HG03460 (cell line): ENCODE measurements at regions not wholly inside any gene's neighbourhood (a gene's known extent, or its start where the extent isn't known, plus 50 kb on each side); places are given as distances from the start of the nearest gene placed in this dataset.
"Not testable (repeated sequence)": the region's sequence is repeated elsewhere in the genome, so short reads cannot be mapped to it uniquely, and the experiment has no call there.

Experiments
- ATAC-seq: cut with Tn5 transposase; IDR thresholded peaks from one replicate; pipeline ENCODE4 v1.9.1; 2021; ENCODE audit not compliant: unreplicated experiment

DNA sequence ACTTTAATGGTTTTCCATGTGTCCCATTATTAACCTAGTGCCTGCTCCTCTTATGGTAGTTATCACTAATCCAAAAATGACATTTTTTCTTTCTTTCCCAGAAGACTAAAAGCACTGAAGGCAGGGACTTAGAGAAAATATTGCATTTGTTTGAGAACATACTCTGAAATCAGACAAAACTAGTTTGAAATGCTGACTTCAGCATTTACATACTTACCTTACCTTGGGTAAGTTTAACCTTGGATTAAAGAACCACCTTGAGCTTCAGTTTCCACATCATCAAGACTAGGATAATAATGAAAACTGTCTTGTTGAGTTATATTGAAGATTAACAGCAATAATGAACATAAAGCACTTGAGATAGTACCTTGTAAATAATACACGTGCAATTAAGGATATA lies 413.0 kb downstream of the SOX2 start:
- ATAC-seq, result no peak

DNA sequence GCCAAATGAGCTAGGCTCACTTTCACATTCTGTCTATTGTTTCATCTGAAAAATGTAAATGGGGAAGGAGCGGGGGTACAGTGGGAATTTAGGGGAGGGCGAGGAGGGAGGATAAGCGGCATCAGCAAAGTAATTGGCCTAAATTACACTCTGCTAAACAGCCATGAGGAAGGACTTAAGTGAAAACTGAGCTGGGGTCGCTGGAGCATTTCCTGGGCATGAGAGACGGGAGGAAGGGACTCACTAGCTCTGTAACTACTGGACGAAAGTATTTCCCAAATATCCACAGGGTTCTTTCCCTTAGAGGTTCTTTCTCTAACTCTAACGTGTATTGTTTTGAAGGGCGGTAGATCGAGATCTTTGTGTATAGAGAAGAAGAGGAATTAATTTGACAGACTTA lies 418.0 kb downstream of the SOX2 start:
- ATAC-seq, result no peak

DNA sequence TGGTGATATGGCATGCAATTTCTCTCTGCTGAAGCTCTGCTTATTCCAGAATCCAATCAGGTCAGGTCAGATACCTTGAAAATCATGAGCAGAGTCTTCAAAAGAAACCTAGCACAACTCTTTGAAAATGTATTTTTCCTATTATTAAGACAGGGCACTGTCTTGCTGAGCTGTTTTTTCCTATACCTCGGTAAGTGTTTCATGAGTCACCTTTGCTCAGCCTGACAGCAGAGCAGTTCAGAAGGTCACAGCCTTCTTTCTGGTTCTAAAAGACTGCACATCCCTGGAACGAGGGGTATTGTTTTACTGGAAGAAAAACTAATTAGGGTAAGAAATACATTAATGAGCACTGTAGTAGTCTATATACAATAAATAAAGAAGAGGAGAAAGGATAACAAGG lies 422.0 kb downstream of the SOX2 start:
- no peak for ATAC-seq

DNA sequence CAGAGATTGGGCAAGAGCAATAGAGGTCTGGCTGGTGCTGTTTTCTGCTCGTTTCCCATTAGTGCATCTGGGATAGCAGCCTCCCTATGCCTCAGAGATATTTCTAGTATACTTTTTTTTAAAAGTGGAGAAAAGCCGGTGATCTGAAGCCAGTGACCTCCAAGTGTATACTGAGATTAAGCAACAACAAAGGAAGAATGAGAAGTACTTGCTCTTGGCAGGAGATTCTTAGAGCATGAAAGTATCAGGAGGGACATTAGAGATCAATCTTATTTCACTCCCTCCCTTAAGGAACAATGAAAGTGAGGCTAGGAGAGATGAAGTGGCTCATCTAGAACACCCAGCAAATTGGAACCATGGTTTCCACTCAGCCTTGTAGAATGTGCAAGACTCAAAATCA lies 423.3 kb downstream of the SOX2 start:
- no peak for ATAC-seq

DNA sequence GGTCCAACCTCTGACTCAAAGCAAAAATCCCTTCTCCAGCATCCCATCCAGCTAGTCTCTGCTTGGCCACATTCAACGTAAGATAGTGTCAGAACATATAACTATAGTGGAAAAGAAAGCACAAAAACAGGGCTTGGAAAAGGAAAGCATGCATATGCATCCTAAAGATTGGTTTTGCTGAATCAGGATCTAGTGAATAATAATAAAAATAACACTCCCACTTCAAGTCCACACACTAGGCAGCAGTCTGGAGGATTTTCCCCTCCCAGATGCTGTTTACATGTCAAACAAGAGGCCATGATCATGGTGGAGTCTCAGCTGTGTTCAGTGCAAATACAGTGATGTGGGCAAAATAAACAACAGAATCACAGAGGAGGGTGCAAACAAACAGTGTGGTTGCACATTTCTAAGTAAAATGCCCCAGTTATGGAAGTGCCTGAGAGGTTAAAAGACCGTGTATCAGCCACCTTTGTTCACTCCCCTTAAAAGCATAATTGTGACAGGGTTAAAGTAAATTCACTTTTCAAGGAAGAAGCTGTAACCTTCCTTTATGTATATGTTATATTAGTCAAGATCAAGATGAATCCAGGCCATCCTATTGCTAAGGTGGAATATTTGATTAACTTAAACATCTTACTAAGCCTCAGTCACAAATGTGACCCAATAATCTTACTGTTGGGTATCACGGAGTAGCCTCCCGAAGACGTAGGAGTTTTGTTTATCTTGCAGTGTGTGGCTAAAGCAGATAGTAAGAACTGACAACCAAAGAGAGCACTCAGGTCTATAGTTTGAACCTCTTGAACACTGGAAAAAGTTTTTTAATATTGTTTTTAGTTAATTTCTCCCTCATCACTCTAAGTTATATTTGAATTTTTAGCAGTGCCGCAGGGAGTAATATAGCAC lies 424.5 kb downstream of the SOX2 start:
- no peak for ATAC-seq

DNA sequence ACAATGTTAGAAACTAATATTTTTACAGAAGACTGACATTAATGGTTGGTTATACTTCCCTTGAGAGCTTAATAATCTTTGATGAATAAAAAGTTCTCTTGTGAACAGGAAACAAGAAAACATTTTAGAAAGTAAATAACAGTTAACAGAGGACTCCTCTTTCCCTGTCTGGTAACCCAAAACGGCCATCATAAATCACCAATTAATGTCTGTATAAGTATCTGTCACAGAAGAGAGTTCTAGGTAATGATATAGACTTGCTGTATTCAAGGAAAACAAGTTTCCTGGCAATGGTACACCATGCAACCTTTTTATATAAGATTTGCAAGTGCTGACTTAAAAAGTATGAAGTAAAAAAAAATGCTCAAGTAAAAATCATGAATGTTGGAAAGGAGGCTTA lies 426.7 kb downstream of the SOX2 start:
- no peak for ATAC-seq

DNA sequence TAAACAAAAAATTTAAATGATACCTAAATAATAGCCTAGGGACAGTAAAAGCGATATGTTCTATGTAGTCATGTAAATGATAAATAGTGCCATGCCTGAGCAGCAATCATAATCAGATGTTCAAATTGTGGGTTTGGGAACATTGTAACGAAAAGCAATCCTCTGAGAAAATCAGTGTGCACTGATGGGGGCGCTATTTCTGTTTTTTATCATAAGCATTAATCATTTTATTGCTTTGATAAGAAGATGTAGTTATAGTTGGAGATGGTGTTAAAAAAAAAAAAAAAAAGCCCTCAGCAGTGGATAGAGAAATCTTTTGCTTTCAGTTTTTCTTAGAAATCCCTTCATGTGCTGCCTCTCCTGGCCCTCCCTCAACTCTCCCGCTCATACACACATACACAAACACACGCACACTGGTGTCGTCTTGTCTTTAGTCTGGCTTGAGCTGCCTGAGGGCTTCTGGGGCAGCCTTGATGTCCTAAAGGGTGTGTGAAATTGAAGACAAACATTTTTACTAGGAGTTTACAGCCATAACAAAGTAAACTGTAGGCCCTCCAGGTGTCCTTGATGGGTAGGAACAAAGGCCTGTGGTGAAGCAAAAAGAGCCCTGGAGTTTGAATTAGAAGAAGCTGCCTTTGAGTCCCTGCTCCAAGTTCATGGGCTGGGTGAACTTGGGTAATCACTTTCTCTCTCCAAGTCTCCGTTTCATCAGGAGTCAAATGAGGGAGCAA lies 428.1 kb downstream of the SOX2 start:
- ATAC-seq, result no peak

DNA sequence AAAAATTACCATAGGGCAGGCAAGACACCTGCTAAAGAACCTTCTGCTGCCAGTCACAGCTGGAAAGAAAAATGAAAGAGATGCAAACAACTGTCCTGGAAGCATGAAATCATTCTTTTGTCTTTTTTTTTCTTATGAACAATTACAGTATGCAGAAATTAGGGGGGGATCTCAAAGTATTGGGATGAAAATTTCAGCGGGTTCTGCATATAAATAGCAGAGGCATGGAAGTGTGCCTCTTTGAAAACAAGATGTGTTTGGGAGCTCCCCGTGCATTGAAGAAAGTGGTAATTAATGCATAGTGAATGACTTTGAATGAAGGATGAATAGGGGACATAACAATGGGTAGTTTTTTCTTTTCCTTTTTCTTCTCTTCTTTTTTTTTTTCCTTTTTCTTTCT lies 431.2 kb downstream of the SOX2 start:
- ATAC-seq, result no peak

DNA sequence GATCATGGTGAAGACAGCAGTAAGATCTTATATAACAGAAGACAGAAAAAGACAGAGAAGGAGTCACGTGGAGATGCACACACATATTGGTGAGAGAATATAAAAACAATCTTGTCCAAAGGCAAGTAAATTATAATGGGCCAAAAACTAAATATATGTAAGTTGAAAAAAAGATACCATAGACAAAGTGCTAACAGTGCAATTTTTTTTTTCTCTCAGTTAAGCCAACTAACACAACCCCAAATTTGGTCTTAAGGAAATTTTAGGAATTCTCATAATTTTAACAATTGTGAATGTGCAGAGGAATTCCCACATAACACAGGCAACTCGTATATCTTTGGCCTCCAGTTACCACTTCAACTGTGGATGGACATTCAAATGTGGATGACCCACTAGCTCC lies 432.2 kb downstream of the SOX2 start:
- no peak for ATAC-seq

DNA sequence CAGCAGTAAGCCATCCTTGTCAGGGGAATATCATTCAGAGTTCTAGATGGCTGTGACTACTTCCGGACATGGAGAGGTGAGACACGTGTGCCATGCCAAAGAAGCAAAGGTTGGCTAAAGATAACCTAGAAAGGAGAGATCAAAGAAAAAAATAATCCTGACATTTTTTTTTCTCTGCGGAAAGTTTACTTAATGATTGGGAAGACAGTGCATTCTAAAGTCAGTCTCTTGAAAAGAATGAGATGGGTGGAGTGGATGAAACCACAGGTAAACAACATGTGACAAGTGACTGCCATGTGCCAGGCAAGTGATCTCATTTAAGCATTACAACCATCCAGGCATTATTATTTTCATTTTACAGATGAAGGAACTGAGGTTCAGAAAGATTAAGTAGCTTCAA lies 436.6 kb downstream of the SOX2 start:
- no peak for ATAC-seq

DNA sequence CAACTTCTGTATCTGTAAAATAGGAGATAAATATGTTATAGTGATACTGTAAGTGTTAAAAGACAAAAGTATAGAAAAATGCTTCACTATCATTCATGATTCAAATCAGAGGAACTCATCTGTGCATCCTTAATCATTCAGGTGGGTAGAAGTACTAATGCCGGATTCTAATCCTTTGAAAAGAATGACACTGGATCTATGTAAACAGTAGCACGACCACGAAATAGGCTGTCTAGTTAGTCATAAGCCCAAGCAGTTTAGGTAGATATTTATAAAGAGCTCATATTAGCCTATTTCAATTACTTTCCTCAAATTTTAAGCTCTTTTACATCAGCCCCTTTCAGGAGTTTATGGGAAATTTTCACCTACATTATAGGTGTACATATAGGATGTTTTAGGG lies 437.9 kb downstream of the SOX2 start:
- ATAC-seq, result no peak

DNA sequence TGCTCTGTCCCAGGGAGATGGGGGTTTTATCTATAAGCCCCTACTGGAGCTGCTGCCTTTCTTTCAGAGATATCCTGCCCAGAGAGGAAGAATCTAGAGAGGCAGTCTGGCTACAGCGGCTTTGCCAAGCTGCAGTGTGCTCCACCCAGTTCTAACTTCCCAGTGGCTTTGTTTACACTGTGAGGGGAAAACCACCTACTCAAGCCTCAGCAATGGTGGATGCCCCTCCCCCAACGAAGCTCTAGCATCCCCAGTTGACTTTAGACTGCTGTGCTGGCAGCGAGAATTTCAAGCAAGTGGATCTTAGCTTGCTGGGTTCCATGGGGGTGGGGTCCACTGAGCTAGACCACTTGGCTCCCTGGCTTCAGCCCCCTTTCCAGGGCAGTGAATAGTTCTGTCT lies 444.6 kb downstream of the SOX2 start:
- ATAC-seq, result not testable (repeated sequence)

DNA sequence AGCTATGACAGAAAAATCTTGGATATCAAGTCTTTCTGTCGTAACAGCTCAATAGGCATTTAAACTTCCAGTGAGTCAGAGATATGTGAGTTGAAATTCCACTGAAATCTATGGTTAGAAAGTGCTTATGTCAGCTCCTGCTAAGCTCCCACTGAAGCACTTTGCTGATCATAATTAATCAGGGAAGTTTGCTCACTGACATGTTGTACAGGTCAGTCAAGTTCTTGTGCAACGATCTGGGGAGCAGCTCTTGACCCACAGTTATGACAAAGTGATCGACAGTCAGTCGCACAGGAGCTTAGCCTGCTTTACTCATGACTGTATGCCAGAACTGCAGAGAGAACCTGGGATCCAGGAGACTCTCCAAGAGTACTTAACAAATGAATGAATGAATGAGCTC lies 453.5 kb downstream of the SOX2 start:
- ATAC-seq, result no peak

DNA sequence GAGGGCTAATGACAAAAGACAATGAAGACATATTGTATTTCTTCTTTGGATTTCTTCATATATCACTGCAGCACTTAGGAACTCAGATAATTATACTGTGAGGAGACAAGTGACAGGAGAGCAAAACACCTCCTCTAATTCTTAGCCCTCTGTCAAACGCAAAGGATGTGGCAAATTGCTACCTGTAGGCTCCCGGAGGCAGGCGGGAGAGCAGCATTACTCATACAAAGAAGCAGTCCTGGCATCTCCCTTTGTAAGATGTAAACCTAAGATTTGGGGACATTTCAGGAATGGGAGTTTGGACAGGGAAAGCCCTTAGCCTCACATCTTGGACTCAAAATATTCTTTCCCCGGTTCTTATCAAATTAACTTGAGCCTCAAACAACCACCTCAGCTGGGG lies 460.8 kb downstream of the SOX2 start:
- ATAC-seq, result no peak

DNA sequence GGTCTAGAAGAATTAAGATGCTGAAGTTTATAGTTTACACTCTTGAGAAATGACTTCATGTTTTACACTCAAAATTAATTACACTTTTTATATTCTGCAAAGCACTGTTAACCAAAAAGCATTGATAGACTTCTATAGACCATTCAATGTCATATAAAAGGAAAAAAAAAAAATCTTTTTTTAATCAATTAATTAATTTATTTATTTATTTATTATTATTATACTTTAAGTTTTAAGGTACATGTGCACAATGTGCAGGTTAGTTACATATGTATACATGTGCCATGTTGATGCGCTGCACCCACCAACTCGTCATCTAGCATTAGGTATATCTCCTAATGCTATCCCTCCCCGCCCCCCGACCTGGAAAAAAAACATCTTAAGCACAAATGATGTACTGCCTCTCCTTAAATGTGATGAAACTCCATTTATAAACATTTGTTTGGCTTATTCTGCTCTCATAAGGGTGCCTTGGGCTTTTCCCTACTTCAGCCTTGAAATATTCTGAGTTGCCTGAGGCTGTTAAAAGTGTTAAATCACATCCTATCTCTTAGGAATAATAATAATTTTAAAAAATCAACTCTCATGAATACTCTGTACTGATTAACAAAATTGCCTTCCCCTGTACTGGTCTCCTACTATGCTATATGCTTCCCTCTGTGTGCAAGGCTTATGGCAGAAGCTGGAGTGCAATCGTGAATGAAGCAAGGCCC lies 466.9 kb downstream of the SOX2 start:
- no peak for ATAC-seq

DNA sequence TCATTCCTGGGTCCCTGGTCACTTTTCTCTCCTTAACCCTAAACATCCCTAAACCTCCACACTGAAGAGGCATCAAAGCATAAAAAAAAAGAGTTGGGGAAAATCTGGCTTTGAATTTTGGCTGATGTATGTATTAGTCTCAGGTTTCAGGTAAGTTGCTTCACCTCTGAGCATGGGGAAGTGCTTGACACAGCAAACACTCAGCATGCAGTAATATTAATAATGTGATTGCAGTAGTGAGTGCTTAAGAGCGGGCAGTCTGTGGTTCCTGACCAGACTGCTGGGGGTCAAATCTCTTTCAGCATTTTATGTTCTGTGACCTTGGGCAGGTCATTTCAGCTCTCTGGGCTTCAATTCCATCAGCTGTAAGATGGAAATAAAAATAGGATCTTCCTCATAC lies 467.9 kb downstream of the SOX2 start:
- no peak for ATAC-seq

DNA sequence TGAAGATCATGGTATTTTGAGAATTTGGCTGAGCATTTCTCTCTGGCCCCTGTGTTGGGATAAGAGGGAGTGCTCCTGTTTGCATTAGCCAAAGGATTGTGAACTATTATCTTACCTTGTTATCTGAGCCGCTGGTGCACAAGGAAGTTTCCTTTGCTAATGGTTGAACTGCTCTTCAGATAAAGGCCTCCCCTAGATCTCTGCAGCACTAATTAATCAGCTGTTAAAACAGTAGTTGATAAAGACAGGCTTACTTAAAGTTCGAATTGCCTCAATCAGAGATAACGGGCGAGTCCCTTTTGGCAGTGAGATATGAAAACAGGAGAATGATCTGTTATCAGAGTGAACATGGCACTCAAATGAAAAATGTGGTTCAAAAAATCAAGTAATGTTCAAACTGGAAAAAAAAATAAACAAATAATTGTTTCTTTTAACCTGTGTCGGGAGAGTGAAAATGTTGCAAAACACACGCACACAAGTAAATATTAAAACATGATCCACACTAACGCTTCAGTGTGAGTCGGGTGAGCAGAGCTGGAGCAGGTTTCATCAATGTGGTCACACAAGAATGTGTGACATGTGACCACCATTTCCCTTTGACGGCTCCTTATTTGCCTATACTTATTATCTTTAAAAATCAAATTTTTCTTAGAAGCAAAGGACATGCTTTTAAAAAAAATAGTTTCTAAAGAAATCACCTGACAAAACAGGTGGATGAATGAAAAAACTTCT lies 469.1 kb downstream of the SOX2 start:
- ATAC-seq, result no peak

DNA sequence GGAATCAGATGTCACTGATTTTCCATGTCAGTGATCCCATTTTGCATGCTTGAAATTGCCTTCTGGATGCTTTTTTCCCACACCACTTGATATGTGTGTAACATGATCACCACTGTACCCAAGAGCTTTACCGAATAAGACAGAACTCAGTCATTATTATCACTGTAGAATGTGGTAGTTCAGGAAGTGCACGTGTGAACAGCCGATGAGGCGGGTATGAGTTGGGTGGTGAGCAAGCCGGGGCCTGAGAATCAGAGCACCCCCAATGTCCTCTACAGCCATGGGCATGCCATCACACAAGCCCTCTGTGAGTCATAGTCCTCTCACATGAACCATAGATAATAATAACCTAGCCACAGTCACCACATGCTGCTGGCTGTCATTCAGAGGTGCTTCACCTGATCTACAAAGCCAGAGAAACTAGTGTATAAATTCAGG lies 470.8 kb downstream of the SOX2 start:
- ATAC-seq, result peak; percentile 66

DNA sequence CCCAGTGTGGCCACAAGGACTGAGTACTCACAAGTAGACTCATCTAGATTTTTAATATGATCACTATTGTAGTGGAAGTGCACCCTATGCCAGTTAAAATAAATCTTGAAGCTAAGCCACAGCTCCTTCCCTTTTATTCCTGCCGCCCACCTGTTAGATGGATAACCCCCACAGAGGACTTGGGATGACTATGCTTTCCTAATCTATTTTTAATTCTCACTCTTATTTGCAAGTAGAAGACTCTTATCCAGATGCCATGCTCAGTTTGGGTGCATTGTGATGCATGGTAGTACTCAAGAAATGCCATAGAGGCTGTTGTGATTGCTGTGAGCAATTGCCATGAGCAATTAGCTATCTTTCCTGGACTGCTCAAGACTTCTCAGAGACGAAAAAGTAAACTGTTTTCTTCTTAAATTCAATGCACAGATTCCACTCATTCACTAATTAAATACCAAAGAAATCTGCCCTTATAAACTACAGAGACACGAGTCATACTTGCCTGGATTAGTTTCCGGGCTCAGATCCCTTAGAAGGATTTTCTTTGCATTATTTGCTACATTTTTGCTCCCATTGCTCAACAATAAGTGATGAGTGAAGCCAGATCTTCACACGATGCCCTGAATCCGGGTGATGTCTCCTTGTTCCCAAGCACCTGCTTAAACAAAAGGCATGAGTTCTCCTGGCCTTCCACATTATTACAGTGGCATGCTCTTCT lies 472.1 kb downstream of the SOX2 start:
- ATAC-seq, result no peak

DNA sequence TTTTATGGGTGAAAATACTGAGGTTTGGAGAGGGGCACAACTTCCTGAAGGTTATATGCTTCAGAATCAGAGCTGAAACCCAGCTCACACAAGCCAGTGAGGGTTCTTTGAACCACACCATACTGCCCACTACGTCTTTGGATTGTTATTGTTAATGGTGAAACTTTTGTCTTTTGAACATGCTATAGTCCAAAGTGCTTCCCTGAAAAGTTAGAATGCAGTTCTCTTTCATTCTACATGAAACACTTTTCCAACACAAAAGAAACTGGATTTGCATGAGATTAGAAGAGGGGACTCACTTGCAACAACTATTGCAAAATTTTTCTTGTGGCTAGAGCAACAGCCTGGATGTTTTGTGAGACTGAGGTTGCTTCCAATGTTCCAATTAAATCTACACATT lies 473.6 kb downstream of the SOX2 start:
- no peak for ATAC-seq
